Activated CD8-positive, alpha-beta memory T cell treated with anti-CD3 and anti-CD28 coated beads for 36 hours (primary cell): ENCODE measurements at regions not wholly inside any gene's neighbourhood (a gene's known extent, or its start where the extent isn't known, plus 50 kb on each side); places are given as distances from the start of the nearest gene placed in this dataset.
"Not testable (repeated sequence)": the region's sequence is repeated elsewhere in the genome, so short reads cannot be mapped to it uniquely, and the experiment has no call there.

Source experiments
- CTCF ChIA-PET: fragments of 350-600 bp; sonication (Branson Sonifier 250); formaldehyde crosslinking; loops from one replicate; lab custom pipeline; 2021; ENCODE audit warnings: antibody characterized with exemption; lab: Charles Lee
- POLR2A ChIA-PET: fragments of 350-600 bp; sonication (Branson Sonifier 250); formaldehyde crosslinking; loops from one replicate; lab custom pipeline; 2021; ENCODE audit warnings: antibody characterized with exemption; lab: Charles Lee

DNA sequence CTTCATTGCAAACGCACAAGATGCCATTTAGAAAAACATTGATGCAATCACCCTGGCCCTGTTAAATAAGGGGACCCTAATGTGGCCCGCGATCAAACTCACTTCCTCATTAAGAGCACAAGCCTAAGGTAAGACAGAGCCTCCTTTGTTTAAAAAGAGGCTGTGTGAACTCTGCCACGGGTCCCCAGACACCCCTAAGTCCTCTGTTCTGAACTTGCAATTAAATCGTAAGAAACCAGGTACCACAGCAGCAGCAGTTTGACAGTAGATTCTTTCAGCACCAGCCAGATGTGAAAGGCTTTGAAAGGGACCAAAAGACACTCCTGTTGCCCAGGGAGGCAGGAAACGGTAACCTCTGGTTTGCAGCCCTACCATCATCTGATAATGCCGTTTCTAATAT is 346.3 kb downstream of the TMEM167A start:
- ChIA-PET CTCF (no interaction called here), POLR2A (no interaction called here)

GRCh38 chr5:82728926-82729702 is 348.1 kb downstream of the TMEM167A start:
- ChIA-PET CTCF (no interaction called here), POLR2A (no interaction called here)

DNA sequence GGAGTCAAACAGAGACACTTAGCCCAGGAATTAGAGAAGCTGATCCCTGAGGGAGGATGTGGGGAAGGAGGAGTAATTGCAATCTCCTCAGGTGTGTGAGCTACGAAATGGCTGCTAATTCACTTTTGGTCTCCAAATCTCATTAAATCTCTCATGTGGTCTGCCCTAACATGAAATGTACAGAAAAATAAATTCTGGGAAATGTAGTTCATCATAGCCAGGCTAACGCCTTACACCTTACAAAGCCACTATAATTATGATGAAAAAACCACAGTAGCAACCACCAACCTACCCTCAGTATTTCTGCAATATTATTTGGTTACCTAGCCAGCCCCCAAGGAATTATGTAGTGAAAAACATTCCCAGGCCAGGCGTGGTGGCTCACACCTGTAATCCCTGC is 354.0 kb downstream of the TMEM167A start:
- CTCF ChIA-PET: interaction anchor here (0.6 kb wide), 1 partner anchor 21 kb away, joined by 3 read pairs; no protein-coding TSS in a partner anchor
- POLR2A ChIA-PET: no interaction called here

GRCh38 chr5:82721087-82721410 is 356.1 kb downstream of the TMEM167A start:
- CTCF ChIA-PET: no interaction called here

DNA sequence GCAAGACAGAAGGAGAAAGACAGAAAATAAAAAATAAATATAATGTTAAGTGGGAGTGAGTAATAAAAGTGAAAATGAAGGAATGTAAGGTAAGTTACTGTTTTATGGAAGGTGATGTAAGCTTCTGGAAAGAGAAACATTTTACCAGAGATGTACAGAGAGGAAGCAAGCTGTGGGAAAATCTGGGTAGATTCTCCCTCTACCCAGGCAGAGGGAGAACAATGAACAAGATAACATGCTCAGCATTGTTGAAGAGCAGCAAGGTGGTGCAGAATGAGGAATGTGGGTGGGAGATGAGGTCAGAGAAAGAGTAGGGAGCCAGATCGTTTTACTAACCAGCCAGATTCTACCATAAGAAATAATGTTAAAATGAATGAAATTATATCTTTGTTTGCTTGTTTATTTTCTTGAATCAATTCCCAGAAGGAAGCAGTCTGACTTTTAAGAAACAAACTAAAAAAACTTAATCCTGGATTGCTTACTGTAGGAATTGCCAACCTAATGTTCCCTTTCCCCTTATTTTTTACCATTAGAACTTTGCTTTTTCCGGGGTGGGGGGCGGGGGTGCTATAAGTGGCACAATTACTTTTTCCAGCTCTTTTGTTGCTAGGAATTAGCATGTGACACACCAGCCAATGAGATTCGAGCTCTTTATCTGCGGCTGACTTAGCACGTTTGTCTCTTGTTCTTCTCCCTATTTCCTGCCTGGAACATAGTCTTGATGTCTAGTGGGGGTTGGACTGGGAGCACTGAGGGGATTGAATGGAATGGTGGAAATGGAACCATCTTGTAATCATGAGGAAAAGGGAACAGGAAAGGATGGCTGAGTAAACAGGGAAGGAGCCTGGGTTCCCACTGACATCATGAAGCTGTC is 356.7 kb downstream of the TMEM167A start:
- CTCF ChIA-PET: no interaction called here

More at GRCh38 chr5:82721087-82721410, 356.1 kb downstream of the TMEM167A start:
- POLR2A ChIA-PET: no interaction called here

DNA sequence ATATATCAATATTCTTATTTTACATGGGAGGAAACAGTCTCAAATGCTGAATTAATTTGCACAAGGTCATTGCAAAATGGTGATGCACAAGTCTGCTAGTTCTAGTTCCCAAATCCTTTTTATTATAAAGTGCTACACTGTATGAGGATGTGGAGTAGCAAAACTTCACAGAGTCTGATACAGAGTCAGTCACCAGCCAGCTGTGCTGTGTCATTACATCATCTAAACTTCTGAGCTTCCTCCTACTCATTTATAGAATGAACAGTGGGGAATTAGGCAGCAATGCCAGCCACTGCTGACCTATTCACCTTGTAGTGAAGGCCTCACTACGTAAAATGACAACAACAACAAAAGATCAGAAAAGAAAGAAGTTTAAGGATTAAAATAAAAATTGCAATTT is 357.8 kb downstream of the TMEM167A start:
- ChIA-PET CTCF (no interaction called here), POLR2A (no interaction called here)

More for the DNA sequence above, 356.7 kb downstream of the TMEM167A start:
- POLR2A ChIA-PET: no interaction called here

- CTCF ChIA-PET: no interaction called here
- POLR2A ChIA-PET: no interaction called here
Measured at GRCh38 chr5:82717738-82718137, 359.5 kb downstream of the TMEM167A start.

GRCh38 chr5:82714732-82715131 is 362.5 kb downstream of the TMEM167A start:
- POLR2A ChIA-PET, CTCF ChIA-PET: not testable (repeated sequence)

GRCh38 chr5:82713811-82714210 is 363.4 kb downstream of the TMEM167A start:
- POLR2A ChIA-PET: no interaction called here
- CTCF ChIA-PET: no interaction called here

DNA sequence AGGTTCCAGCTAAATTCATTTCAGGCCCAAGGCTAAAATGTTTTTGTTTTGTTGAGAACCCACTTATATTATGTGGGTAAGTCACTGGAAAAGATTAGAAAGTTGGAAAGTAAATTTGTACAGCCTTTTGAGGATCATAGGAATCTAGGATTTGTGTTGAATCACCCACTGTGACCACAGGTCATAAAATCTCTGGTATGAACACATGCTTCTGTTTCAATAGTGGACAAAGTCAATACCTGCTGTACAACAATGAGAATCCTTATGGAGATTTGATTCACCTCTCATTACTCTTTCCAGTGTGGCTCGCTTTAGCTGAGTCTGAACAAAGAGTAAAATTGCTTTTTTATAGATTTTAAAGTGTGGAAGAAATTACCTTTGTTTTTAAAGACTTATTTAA is 369.5 kb downstream of the TMEM167A start:
- ChIA-PET POLR2A (no interaction called here), CTCF (no interaction called here)

GRCh38 chr5:82704381-82704780 is 372.8 kb downstream of the TMEM167A start:
- ChIA-PET POLR2A (no interaction called here), CTCF (interaction anchor here (0.8 kb wide), 1 partner anchor 43 kb away, joined by 3 read pairs; no protein-coding TSS in a partner anchor)

DNA sequence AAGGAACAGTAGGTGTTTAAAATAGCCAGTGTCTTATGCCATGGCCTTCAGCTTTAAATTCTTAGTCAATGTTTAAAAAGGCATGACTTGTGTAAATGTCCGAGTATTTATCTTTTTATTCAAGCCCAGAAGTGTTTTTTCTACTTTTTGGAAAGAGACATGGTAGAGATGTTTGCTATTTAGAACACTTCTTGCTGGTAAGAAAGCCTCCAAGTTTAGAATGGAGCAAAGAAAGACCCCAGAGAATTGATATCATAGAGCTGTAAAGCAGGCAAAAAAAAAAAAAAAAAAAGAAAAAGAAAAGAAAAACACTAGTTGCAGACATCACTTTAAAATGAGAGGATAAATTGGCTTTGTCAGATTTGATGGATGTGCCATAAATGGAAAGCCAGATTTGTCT is 375.1 kb downstream of the TMEM167A start:
- ChIA-PET POLR2A (no interaction called here), CTCF (interaction anchor here (0.6 kb wide), 1 partner anchor 22 kb away, joined by 3 read pairs; no protein-coding TSS in a partner anchor)

GRCh38 chr5:82699737-82700136 is 377.5 kb downstream of the TMEM167A start:
- ChIA-PET CTCF (no interaction called here), POLR2A (no interaction called here)

- ChIA-PET CTCF (no interaction called here), POLR2A (no interaction called here)
Measured at GRCh38 chr5:82698026-82698425, 379.2 kb downstream of the TMEM167A start.

- ChIA-PET CTCF (no interaction called here), POLR2A (no interaction called here)
Measured at GRCh38 chr5:82694711-82695285, 382.4 kb downstream of the TMEM167A start.

DNA sequence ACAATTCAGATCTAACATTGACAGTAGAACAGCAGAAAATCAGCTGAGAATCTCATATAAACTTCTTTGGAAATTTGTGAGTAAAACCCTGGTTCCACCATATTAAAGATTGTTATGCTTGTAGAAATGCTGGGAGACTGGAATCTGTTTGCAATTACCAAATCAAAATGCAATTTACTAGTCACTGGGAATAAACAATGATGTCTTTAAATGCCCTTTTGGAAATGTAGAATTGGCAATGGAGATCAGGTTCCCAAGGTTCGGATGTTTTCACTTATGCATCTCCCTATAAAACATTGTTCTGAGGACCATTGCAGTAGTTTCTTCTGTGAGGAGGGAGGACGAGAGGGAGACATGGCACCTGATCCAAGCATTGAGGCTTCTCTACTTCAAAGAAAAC is 384.4 kb downstream of the TMEM167A start:
- ChIA-PET CTCF (no interaction called here), POLR2A (no interaction called here)

- POLR2A ChIA-PET: no interaction called here
- CTCF ChIA-PET: no interaction called here
Measured at GRCh38 chr5:82684659-82685058, 392.5 kb downstream of the TMEM167A start.

DNA sequence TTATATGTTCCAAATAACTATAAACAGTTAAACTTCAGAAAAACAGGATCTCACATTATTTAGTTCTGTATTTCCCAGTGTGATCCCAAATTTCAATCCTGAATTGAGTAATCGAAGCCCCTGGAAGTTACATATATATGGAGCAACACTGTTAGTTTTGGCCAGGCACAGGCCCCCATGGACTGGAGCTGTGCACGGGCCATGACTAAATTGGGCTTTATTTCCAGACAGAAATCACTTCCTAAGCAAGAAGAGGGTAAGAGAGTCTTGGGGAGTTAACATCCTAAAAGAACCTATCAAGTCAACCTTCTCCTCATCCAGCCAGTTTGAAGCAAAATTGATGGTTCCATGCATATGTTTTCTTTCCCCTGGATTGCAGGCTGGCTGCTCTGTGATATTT is 393.0 kb downstream of the TMEM167A start:
- ChIA-PET CTCF (no interaction called here), POLR2A (no interaction called here)

GRCh38 chr5:82679660-82680059 is 397.5 kb downstream of the TMEM167A start:
- ChIA-PET POLR2A (no interaction called here), CTCF (no interaction called here)

- CTCF ChIA-PET: no interaction called here
- POLR2A ChIA-PET: no interaction called here
Measured at GRCh38 chr5:82676661-82677060, 398.5 kb upstream of the RPS23 start.
